Epithelial cell of esophagus (primary cell): ENCODE measurements at regions not wholly inside any gene's neighbourhood (a gene's known extent, or its start where the extent isn't known, plus 50 kb on each side); places are given as distances from the start of the nearest gene placed in this dataset.
A peak's percentile ranks its signal among the peaks of the same experiment; 100 is the strongest.
"Not testable (repeated sequence)": the region's sequence is repeated elsewhere in the genome, so short reads cannot be mapped to it uniquely, and the experiment has no call there.

Experiments
- DNase-seq: peaks from one replicate; pipeline ENCODE4 v3.0.0; 2010; ENCODE audit warnings: low read depth
- H3K4me3 ChIP-seq: 2 replicates; pipeline ENCODE4 v1.5.1; 2011; ENCODE audit warnings: mild to moderate bottlenecking, low read length, control low read depth
- TF ChIP-seq, protein P1 (sequence below): IDR thresholded peaks from 2 replicates; pipeline ENCODE4 v1.5.1; 2011; ENCODE audit warnings: low read depth, mild to moderate bottlenecking, low read length, control low read depth, inconsistent platforms; ENCODE audit not compliant: insufficient read depth; ENCODE audit errors: missing control alignments

DNA sequence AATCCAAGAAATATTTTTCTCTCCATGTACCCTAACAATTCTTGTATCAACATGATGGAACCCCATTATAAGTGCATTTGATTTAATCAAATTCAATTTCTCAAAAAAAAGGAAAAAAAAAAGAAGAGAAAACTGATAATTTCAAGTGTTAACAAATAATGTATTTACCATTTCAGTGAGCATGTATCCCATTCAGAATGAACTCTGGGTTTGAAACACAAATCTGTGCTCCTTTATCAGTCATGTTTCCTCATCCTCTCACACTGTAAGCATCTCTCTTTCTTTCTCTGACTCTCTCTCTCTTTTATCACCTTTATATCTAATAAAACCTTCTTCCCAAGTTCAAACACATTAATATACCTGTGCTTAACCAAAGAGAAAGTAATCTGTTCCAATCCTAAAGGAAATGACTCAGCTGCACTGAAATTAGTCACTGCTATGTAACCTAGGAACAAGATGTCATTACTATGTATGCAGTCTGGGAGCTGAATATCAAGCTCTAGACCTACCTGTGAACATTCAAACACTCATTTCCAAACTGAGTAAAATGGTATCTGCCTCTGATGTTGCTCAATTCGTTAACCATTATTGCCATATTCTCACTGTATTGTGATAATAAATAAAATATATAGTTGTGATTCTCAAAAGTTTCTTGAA, 135.0 kb upstream of the LRIG3 start:
- DNase-seq = peak; percentile 96
- TF ChIP-seq, protein P1, sequence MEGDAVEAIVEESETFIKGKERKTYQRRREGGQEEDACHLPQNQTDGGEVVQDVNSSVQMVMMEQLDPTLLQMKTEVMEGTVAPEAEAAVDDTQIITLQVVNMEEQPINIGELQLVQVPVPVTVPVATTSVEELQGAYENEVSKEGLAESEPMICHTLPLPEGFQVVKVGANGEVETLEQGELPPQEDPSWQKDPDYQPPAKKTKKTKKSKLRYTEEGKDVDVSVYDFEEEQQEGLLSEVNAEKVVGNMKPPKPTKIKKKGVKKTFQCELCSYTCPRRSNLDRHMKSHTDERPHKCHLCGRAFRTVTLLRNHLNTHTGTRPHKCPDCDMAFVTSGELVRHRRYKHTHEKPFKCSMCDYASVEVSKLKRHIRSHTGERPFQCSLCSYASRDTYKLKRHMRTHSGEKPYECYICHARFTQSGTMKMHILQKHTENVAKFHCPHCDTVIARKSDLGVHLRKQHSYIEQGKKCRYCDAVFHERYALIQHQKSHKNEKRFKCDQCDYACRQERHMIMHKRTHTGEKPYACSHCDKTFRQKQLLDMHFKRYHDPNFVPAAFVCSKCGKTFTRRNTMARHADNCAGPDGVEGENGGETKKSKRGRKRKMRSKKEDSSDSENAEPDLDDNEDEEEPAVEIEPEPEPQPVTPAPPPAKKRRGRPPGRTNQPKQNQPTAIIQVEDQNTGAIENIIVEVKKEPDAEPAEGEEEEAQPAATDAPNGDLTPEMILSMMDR = no peak
- no peak overlapping the region for H3K4me3 ChIP-seq

DNA sequence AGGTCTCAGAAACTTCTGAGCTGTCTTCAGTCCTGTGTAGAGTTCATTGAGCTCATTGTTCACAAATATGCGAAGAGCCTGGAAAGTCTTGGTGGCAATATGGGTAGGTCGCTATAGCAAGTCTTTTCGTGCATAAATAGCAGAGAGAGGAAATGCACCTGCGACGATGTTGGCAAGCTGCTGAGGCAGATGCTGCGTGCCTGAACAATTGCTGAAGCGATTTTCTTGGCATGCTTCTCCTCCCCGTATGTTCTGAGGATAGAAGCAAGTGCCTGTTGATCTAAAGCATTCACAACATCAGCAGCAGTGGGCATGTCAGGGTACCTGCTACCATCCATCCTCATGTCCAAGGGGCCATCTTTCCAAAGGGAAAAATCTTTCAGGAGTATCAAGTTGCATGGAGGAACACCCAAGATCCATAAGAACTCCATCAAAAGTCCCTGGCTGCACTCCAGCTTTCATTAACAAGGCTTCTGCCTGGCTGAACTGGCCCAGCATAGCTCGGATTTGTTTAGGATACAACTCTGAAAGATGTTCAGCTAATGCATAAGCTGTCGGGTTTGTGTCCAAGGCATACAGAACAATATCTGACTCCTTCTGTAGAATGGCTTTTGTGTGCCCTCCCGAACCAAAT, 133.1 kb upstream of the LRIG3 start:
- peak; percentile 57 for DNase-seq
- H3K4me3 ChIP-seq = not testable (repeated sequence)

DNA sequence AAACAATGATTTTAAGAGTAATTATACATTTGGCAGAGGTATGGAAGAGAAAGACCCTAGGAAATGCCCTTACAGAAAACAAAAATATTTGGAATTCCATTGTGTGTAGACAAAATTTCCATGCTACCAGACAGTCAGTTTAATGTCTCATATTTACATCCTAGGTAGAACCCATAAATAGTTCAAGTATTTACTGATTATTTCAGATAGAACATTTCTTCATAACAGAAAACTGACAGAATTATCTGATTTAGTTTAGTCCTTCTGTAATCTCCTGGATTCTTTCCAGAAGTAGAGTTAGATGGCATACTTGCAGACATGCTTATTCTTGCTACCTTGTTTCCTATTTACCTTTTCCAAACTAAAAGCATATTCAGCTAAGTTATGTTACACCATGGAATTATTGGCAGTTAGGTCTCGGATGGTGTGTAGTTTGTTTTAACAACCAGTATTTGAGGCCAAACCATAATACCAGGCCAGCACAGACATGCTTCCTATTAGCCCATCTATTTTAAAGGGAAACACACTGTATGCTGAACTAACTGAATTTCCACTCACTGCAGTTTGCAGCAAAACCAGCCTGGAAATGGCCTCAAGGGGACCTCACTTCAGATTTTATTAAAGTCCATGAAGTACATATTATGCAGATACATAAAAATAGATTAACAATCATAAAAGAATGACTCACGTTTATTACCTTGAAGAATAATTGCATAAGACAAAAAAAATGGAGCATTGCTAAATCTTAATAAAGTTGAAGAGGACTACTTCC, 126.6 kb upstream of the LRIG3 start:
- H3K4me3 ChIP-seq = no peak overlapping the region
- peak; percentile 86 for DNase-seq
- TF ChIP-seq, protein P1 = no peak

DNA sequence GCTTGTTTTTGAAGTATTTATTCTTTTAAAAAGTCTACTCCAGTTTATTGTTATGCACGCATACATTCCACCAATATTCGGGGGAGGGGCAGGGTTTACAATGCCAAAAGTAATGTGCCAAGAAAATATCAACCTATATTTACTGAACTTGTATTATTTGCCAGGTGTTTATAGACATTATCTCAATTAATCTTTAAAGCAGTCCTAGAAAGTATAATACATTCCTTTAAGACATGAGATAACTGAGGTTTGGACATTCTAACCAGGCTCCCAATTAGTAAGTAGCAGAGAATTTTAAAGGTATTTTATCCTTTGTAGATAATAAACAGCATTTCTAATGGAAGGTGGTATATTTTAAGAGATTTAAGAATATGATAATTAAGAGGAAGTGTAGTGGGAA, 124.5 kb upstream of the LRIG3 start:
- TF ChIP-seq, protein P1 = no peak
- DNase-seq = no peak
- no peak overlapping the region for H3K4me3 ChIP-seq

DNA sequence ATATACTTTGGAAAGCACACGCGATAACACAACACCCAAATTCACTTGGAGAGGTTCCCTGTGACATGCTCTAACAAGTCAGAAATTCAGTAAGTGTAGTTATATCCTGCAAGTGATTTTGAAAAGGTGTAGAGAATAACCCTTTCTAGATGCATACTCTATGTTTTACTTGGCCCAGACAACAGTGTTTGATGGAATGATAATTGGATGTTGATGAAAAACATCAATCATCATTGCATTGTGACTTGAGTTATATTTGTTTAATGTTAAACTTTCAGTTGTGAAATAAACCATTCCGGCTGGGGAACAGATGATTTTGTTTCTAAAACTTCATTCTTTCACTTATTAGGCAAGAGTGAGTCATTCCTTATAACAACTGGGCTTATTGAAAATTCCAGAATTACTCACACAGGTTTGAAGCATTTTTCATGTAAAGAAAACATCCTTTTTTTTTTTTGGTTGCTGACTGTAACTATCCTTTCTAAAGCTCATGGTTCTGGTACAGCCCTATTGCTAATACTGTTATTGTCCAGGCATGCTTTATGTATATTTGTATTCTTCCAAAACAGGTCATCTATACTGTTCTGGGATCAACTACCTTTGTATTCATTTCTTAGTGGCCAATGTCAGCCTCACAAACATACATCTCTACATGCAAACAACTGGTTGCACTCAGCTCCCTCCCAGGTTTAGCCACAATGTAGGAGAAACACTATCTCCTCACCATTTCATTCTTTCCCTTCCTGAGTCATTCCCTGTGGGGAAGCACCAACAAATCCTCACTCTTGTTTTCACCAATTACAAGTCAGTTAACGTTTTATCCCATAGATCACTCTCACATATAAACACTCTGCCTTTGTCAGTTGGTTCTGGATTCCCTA, 121.2 kb upstream of the LRIG3 start:
- H3K4me3 ChIP-seq = peak overlapping the region; percentile 5
- TF ChIP-seq, protein P1 = no peak
- DNase-seq = peak; percentile 95

DNA sequence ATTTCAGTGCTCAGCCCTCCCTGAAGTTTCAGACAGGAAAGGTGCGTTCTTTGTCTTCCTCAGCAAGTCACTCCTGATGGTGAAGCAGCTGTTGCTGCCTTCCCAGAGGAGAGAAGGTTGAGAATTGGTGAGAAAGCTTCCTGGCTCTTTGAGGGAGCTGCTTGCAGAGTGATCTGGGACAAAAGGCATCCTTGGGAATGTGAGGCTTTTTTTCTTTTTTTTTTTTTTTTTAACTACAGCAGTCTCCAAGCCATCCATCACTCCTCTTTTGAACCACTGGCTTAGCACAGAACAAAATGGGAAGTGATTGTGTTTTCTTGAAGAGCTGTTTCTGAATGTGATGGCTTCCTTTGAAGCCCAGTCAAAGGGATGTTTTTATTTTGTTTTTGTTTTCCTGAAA, 120.4 kb upstream of the LRIG3 start:
- TF ChIP-seq, protein P1 = no peak
- DNase-seq = peak; percentile 81
- no peak overlapping the region for H3K4me3 ChIP-seq

DNA sequence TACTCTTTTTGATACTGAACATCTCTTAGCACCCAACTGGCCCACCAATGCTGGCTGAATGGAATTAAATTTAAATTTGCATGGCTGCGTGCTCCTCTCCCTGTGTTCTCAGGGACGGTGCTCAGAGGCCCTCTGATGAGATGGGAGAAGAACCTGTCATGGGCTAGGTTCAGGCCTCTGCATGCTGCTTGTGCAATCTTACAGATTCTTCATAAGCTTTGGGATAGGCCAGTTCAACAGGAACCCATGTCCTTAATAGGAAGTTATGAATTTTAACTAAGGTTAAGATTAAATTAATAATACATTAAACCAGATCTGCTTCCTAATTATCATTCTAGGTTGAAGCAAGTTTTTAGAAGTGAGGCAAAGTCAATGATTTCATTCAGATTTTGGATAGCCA, 119.7 kb upstream of the LRIG3 start:
- peak; percentile 75 for DNase-seq
- TF ChIP-seq, protein P1 = no peak
- H3K4me3 ChIP-seq = no peak overlapping the region
